H9 (cell line): ENCODE measurements at regions not wholly inside any gene's neighbourhood (a gene's known extent, or its start where the extent isn't known, plus 50 kb on each side); places are given as distances from the start of the nearest gene placed in this dataset.
"Not testable (repeated sequence)": the region's sequence is repeated elsewhere in the genome, so short reads cannot be mapped to it uniquely, and the experiment has no call there.

Experiments
- DNase-seq: peaks from one replicate; pipeline ENCODE4 v3.0.0-alpha.2; 2017
- H2AFZ ChIP-seq: one replicate; pipeline ENCODE4 v1.6.1; 2013; ENCODE audit warnings: mild to moderate bottlenecking, low read length, control low read depth, moderate library complexity
- H2AK5ac ChIP-seq: 2 replicates; pipeline ENCODE4 v1.6.1; 2013; ENCODE audit warnings: low read length, control low read depth, mixed read lengths; ENCODE audit not compliant: insufficient read length
- H2BK120ac ChIP-seq: one replicate; pipeline ENCODE4 v1.6.1; 2013; ENCODE audit warnings: low read depth, mild to moderate bottlenecking, low read length, control low read depth, inconsistent platforms; ENCODE audit not compliant: poor library complexity, severe bottlenecking
- H2BK12ac ChIP-seq: 2 replicates; pipeline ENCODE4 v1.6.1; 2013; ENCODE audit warnings: low read length, control low read depth, mixed read lengths, low read depth; ENCODE audit not compliant: insufficient read length
- H2BK15ac ChIP-seq: 2 replicates; pipeline ENCODE4 v1.6.1; 2013; ENCODE audit warnings: low read depth, low read length, control low read depth
- H2BK20ac ChIP-seq: one replicate; pipeline ENCODE4 v1.6.1; 2013; ENCODE audit warnings: low read depth, mild to moderate bottlenecking, low read length, control low read depth, inconsistent platforms; ENCODE audit not compliant: poor library complexity, severe bottlenecking
- H2BK5ac ChIP-seq: 2 replicates; pipeline ENCODE4 v1.6.1; 2013; ENCODE audit warnings: low read length, control low read depth, mixed read lengths; ENCODE audit not compliant: insufficient read length
- H3K14ac ChIP-seq: 2 replicates; pipeline ENCODE4 v1.6.1; 2013; ENCODE audit warnings: low read length, control low read depth; ENCODE audit not compliant: insufficient read depth
- H3K18ac ChIP-seq: 2 replicates; pipeline ENCODE4 v1.6.1; 2013; ENCODE audit warnings: low read depth, mild to moderate bottlenecking, mixed read lengths, low read length, control low read depth; ENCODE audit not compliant: insufficient read length
- H3K23ac ChIP-seq: 2 replicates; pipeline ENCODE4 v1.6.1; 2013; ENCODE audit warnings: low read length, control low read depth, mixed read lengths, low read depth; ENCODE audit not compliant: insufficient read length
- H3K23me2 ChIP-seq: 2 replicates; pipeline ENCODE4 v1.6.1; 2013; ENCODE audit warnings: low read depth, mild to moderate bottlenecking, mixed read lengths, low read length, control low read depth; ENCODE audit not compliant: insufficient read length, poor library complexity, severe bottlenecking
- H3K27ac ChIP-seq: 2 replicates; pipeline ENCODE4 v1.5.1; 2013; ENCODE audit warnings: low read length, control low read depth, mixed read lengths, low read depth; ENCODE audit not compliant: insufficient read length
- H3K27me3 ChIP-seq: 2 replicates; pipeline ENCODE4 v1.6.1; 2013; ENCODE audit warnings: low read length, control low read depth, inconsistent platforms; ENCODE audit not compliant: insufficient read depth
- H3K4ac ChIP-seq: 2 replicates; pipeline ENCODE4 v1.6.1; 2013; ENCODE audit warnings: low read depth, mild to moderate bottlenecking, control low read depth, inconsistent platforms, low read length, moderate library complexity
- H3K4me1 ChIP-seq: 2 replicates; pipeline ENCODE4 v1.6.1; 2013; ENCODE audit warnings: low read length, control low read depth, inconsistent platforms; ENCODE audit not compliant: insufficient read depth
- H3K4me2 ChIP-seq: 2 replicates; pipeline ENCODE4 v1.6.1; 2013; ENCODE audit warnings: low read length, control low read depth, mixed read lengths; ENCODE audit not compliant: insufficient read length, insufficient read depth
- H3K56ac ChIP-seq: 2 replicates; pipeline ENCODE4 v1.6.1; 2013; ENCODE audit warnings: low read depth, mild to moderate bottlenecking, mixed read lengths, low read length, control low read depth; ENCODE audit not compliant: insufficient read length
- H3K79me1 ChIP-seq: 2 replicates; pipeline ENCODE4 v1.6.1; 2013; ENCODE audit warnings: low read depth, mild to moderate bottlenecking, moderate library complexity, low read length, control low read depth, inconsistent platforms; ENCODE audit not compliant: insufficient read depth, poor library complexity, severe bottlenecking
- H3K79me2 ChIP-seq: 2 replicates; pipeline ENCODE4 v1.6.1; 2013; ENCODE audit warnings: low read length, control low read depth, inconsistent platforms; ENCODE audit not compliant: insufficient read depth
- H3K9ac ChIP-seq: 2 replicates; pipeline ENCODE4 v1.6.1; 2013; ENCODE audit warnings: low read length, control low read depth, mixed read lengths; ENCODE audit not compliant: insufficient read length; ENCODE audit errors: extremely low read depth
- H3K9me3 ChIP-seq: one replicate; pipeline ENCODE4 v1.6.1; 2013; ENCODE audit warnings: low read depth, low read length, inconsistent platforms; ENCODE audit not compliant: control insufficient read depth
- H3T11ph ChIP-seq: one replicate; pipeline ENCODE4 v1.6.1; 2013; ENCODE audit warnings: mild to moderate bottlenecking, low read length, control low read depth, inconsistent platforms
- H4K20me1 ChIP-seq: one replicate; pipeline ENCODE4 v1.6.1; 2013; ENCODE audit not compliant: control insufficient read depth, insufficient read length, insufficient read depth
- H4K5ac ChIP-seq: 2 replicates; pipeline ENCODE4 v1.6.1; 2013; ENCODE audit warnings: low read depth, mild to moderate bottlenecking, mixed read lengths, low read length, control low read depth; ENCODE audit not compliant: insufficient read length
- H4K8ac ChIP-seq: replicated peaks from 2 replicates; pipeline ENCODE4 v1.6.1; 2013; ENCODE audit warnings: low read length, control low read depth, mixed read lengths, low read depth; ENCODE audit not compliant: insufficient read length
- H4K91ac ChIP-seq: 2 replicates; pipeline ENCODE4 v1.6.1; 2013; ENCODE audit warnings: low read depth, mild to moderate bottlenecking, moderate library complexity, mixed read lengths, low read length, control low read depth; ENCODE audit not compliant: insufficient read length
- H3K27ac Mint-ChIP-seq, 3 experiments: 2 replicates in 2 of 3; 3 replicates in 1 of 3; pipeline ENCODE4 v1.8.0; 2020 to 2021; ENCODE audit warnings: mixed read lengths in 3 of 3, mild to moderate bottlenecking in 1 of 3, moderate library complexity in 1 of 3
- H3K27me3 Mint-ChIP-seq: 2 replicates; pipeline ENCODE4 v1.8.0; 2021; ENCODE audit warnings: low read depth, mild to moderate bottlenecking, moderate library complexity, mixed read lengths
- H3K36me3 Mint-ChIP-seq, 3 experiments: 2 replicates in 2 of 3; 3 replicates in 1 of 3; pipeline ENCODE4 v1.8.0; 2020 to 2021; ENCODE audit warnings: low read depth in 3 of 3, mixed read lengths in 3 of 3; ENCODE audit not compliant: insufficient read depth in 1 of 3
- H3K4me1 Mint-ChIP-seq, 2 experiments: 2 replicates each; pipeline ENCODE4 v1.8.0; 2020; ENCODE audit warnings: mixed read lengths in 2 of 2
- H3K4me3 Mint-ChIP-seq, 2 experiments: 2 replicates in 1 of 2; 3 replicates in 1 of 2; pipeline ENCODE4 v1.8.0; 2020 to 2021; ENCODE audit warnings: mild to moderate bottlenecking in 2 of 2, mixed read lengths in 2 of 2, moderate library complexity in 1 of 2
- H3K9me3 Mint-ChIP-seq, 2 experiments: 2 replicates in 1 of 2; 3 replicates in 1 of 2; pipeline ENCODE4 v1.8.0; 2020; ENCODE audit warnings: mild to moderate bottlenecking in 2 of 2, mixed read lengths in 2 of 2, moderate library complexity in 1 of 2
- WGBS: extraction: QIAGEN DNeasy Blood & Tissue Kit; methylation state at CpG from one replicate; pipeline ENCODE4 v1.1.7; 2013; ENCODE audit warnings: missing lambda C conversion rate, low lambda C conversion rate, mixed read lengths; ENCODE audit not compliant: insufficient read length; ENCODE audit errors: extremely low coverage; 5-methylcytosine and 5-hydroxymethylcytosine counted together
- TF ChIP-seq, protein P1 (sequence below): fragments of 200-600 bp; sonication (generic); conservative IDR thresholded peaks from 3 replicates; pipeline ENCODE4 v1.8.0; 2021; ENCODE audit warnings: antibody characterized with exemption, mild to moderate bottlenecking

DNA sequence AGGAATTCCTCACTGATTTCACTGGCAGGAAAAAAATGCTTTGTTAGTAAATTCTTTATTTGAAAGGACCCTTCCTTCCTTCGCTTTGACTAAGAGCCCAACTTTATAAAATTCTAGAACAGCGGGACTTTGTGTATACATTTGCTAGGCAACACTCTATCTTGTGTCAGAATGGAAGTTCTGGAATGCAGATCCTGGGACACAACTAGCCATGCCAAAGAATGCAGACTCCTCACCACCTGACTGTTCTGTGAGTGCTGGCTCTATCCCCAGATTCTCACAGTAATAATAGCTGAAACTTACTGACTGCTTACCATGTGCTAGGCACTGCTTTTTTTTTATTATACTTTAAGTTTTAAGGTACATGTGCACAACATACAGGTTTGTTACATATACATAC, 73.3 kb upstream of the ZDHHC15 start:
- peaks cover 0 to 13% (median 0%) of the 10 kb centered on the region in 3 experiments; a peak in 5 of 7 replicates for H3K36me3 Mint-ChIP-seq
- no CpG with 5 or more reads among the region's 2 CpGs for WGBS

DNA sequence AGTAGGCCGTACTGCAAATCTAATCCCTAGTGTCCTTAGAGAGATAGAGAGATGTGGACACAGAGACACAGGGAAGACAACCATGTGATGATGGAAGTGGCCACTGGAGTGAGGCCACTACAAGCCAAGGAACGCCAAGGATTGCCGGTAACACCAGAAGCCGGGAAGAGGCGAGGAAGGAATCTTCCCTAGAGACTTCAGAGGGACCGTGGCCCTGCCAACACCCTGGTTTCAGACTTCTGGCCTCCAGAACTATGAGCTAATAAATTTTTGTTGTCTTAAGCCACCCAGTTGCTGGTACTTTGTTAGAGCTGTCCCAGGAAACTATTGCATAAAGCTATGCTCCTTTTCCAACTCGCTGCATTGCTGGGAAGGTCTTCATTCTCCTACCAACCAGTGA, 70.3 kb upstream of the ZDHHC15 start:
- H3K36me3 Mint-ChIP-seq, H3K27me3 Mint-ChIP-seq, DNase-seq, H3T11ph ChIP-seq, H3K23ac ChIP-seq, H3K27ac ChIP-seq, H3K14ac ChIP-seq, H2AK5ac ChIP-seq, H3K4me2 ChIP-seq, H4K20me1 ChIP-seq, H4K5ac ChIP-seq, H2AFZ ChIP-seq, H3K79me2 ChIP-seq, H3K18ac ChIP-seq, H3K4me1 Mint-ChIP-seq, H3K4me3 Mint-ChIP-seq, H2BK12ac ChIP-seq, H4K8ac ChIP-seq, H3K4me1 ChIP-seq, H3K79me1 ChIP-seq, H3K27ac Mint-ChIP-seq, H4K91ac ChIP-seq, H3K4ac ChIP-seq, H3K27me3 ChIP-seq, H3K56ac ChIP-seq, H3K9me3 ChIP-seq, H2BK120ac ChIP-seq, H2BK5ac ChIP-seq, H2BK15ac ChIP-seq, H3K9ac ChIP-seq, H2BK20ac ChIP-seq, H3K23me2 ChIP-seq: not testable (repeated sequence)
- peaks cover 55 to 71% of the 10 kb centered on the region in 2 experiments for H3K9me3 Mint-ChIP-seq
- no CpG with 5 or more reads among the region's 7 CpGs for WGBS

More for the DNA sequence above, 73.3 kb upstream of the ZDHHC15 start:
- H2BK20ac ChIP-seq: no peak overlapping the region
- Mint-ChIP-seq H3K4me1 (peaks cover 0 to 2% of the 10 kb centered on the region in 2 experiments; a peak in 1 of 4 replicates), H3K27ac (no peak overlapping the region), H3K27me3 (peaks cover 2% of the 10 kb centered on the region; the same call in 1 of the 2 replicates), H3K4me3 (no peak overlapping the region), H3K9me3 (peaks cover 58 to 77% of the 10 kb centered on the region in 2 experiments)
- H3K14ac ChIP-seq: no peak overlapping the region
- no peak overlapping the region for H3K27ac ChIP-seq
- no peaks in the 10 kb centered on the region for H3K4me1 ChIP-seq
- no peak overlapping the region for H2BK5ac ChIP-seq
- H3K4me2 ChIP-seq: no peak overlapping the region
- H4K8ac ChIP-seq: no peak overlapping the region
- H2AFZ ChIP-seq: no peak overlapping the region
- H3K23me2 ChIP-seq: no peaks in the 10 kb centered on the region
- H2BK120ac ChIP-seq: no peak overlapping the region
- no peak overlapping the region for H2BK12ac ChIP-seq
- no peak overlapping the region for H4K5ac ChIP-seq
- no peak overlapping the region for H3K9ac ChIP-seq
- H2BK15ac ChIP-seq: no peak overlapping the region
- H2AK5ac ChIP-seq: no peak overlapping the region
- no peak overlapping the region for H3K18ac ChIP-seq
- TF ChIP-seq, protein P1, sequence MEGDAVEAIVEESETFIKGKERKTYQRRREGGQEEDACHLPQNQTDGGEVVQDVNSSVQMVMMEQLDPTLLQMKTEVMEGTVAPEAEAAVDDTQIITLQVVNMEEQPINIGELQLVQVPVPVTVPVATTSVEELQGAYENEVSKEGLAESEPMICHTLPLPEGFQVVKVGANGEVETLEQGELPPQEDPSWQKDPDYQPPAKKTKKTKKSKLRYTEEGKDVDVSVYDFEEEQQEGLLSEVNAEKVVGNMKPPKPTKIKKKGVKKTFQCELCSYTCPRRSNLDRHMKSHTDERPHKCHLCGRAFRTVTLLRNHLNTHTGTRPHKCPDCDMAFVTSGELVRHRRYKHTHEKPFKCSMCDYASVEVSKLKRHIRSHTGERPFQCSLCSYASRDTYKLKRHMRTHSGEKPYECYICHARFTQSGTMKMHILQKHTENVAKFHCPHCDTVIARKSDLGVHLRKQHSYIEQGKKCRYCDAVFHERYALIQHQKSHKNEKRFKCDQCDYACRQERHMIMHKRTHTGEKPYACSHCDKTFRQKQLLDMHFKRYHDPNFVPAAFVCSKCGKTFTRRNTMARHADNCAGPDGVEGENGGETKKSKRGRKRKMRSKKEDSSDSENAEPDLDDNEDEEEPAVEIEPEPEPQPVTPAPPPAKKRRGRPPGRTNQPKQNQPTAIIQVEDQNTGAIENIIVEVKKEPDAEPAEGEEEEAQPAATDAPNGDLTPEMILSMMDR: no peak
- no peak overlapping the region for H3K4ac ChIP-seq
- DNase-seq: no peak
- H3K79me2 ChIP-seq: no peaks in the 10 kb centered on the region
- no peaks in the 10 kb centered on the region for H3K27me3 ChIP-seq
- no peak overlapping the region for H3K23ac ChIP-seq
- H3K9me3 ChIP-seq: no peaks in the 10 kb centered on the region
- H3T11ph ChIP-seq: no peak overlapping the region
- H4K91ac ChIP-seq: no peak overlapping the region
- no peak overlapping the region for H3K56ac ChIP-seq
- H3K79me1 ChIP-seq: no peaks in the 10 kb centered on the region
- no peaks in the 10 kb centered on the region for H4K20me1 ChIP-seq
